Central memory CD8-positive, alpha-beta T cell (primary cell): ENCODE measurements at regions not wholly inside any gene's neighbourhood (a gene's known extent, or its start where the extent isn't known, plus 50 kb on each side); places are given as distances from the start of the nearest gene placed in this dataset.

Source experiments
- ATAC-seq: fragments of 150-1000 bp; cut with Tn5 transposase; replicated peaks from 2 replicates; pipeline ENCODE4 v1.10.0; 2022; ENCODE audit warnings: mild to moderate bottlenecking, moderate FRiP score, moderate number of reproducible peaks; ENCODE audit not compliant: poor library complexity, severe bottlenecking; ENCODE audit errors: extremely low read depth
- DNase-seq, 2 donors: peaks; one replicate each; pipeline ENCODE4 v3.0.0; 2021; ENCODE audit warnings: low spot score in 2 of 2
- H3K27ac Mint-ChIP-seq: one replicate; pipeline ENCODE4 v1.8.0; 2022; ENCODE audit warnings: low read depth, mild to moderate bottlenecking, moderate library complexity, mixed read lengths
- H3K27me3 Mint-ChIP-seq: one replicate; pipeline ENCODE4 v1.8.0; 2022; ENCODE audit warnings: mixed read lengths
- H3K36me3 Mint-ChIP-seq: one replicate; pipeline ENCODE4 v1.8.0; 2022; ENCODE audit warnings: mild to moderate bottlenecking, moderate library complexity, mixed read lengths; ENCODE audit not compliant: insufficient read depth
- H3K4me1 Mint-ChIP-seq: one replicate; pipeline ENCODE4 v1.8.0; 2022; ENCODE audit warnings: mixed read lengths
- H3K4me3 Mint-ChIP-seq: one replicate; pipeline ENCODE4 v1.8.0; 2022; ENCODE audit warnings: mild to moderate bottlenecking, moderate library complexity, mixed read lengths
- H3K9me3 Mint-ChIP-seq: one replicate; pipeline ENCODE4 v1.8.0; 2022; ENCODE audit warnings: mixed read lengths

DNA sequence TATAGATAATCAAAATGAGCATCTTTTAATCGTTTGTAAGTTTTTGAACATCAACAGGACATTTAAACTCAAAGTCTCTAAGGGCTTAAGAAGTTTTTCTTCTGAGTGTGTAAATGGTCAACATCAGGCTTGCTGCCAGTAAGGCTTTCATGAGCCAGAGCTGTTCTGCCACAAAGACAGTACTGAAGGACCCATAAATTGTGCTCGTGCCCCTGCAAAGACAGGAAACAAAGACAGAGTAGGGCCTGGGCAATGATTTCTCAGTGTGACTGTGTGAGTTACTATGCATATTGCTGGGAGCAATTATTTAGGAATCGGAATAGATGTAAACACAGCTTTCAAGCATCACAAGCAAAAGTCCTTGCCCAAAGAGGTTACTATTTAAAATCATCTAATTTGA, 300.0 kb downstream of the IDS start:
- no peaks in the 10 kb centered on the region for H3K36me3 Mint-ChIP-seq
- no peak for DNase-seq
- peaks cover 11% of the 10 kb centered on the region for H3K27me3 Mint-ChIP-seq
- no peaks in the 10 kb centered on the region for H3K9me3 Mint-ChIP-seq
- no peak for ATAC-seq
- H3K4me3 Mint-ChIP-seq: no peak overlapping the region
- H3K4me1 Mint-ChIP-seq: no peaks in the 10 kb centered on the region
- H3K27ac Mint-ChIP-seq: no peak overlapping the region

DNA sequence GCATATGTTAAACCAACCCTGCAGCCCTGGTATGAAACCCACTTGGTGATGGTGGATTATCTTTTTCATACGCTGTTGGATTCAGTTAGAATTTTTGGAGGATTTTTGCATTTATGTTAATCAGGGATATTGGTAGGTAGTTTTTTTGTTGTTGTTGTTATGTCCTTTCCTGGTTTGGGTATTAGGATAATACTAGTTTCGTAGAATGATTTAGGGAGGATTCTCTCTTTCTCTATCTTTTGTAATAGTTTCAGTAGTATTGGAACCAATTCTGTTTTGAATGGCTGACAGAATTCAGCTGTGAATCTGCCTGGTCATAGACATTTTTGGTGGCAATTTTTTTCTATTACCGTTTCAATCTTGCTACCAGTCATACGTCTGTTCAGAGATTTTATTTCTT, 305.4 kb downstream of the IDS start:
- ATAC-seq (no peak), DNase-seq (no peak)
- Mint-ChIP-seq H3K27me3 (peaks cover 11% of the 10 kb centered on the region), H3K36me3 (no peaks in the 10 kb centered on the region), H3K9me3 (no peaks in the 10 kb centered on the region), H3K4me1 (no peaks in the 10 kb centered on the region), H3K4me3 (no peak overlapping the region), H3K27ac (no peak overlapping the region)

DNA sequence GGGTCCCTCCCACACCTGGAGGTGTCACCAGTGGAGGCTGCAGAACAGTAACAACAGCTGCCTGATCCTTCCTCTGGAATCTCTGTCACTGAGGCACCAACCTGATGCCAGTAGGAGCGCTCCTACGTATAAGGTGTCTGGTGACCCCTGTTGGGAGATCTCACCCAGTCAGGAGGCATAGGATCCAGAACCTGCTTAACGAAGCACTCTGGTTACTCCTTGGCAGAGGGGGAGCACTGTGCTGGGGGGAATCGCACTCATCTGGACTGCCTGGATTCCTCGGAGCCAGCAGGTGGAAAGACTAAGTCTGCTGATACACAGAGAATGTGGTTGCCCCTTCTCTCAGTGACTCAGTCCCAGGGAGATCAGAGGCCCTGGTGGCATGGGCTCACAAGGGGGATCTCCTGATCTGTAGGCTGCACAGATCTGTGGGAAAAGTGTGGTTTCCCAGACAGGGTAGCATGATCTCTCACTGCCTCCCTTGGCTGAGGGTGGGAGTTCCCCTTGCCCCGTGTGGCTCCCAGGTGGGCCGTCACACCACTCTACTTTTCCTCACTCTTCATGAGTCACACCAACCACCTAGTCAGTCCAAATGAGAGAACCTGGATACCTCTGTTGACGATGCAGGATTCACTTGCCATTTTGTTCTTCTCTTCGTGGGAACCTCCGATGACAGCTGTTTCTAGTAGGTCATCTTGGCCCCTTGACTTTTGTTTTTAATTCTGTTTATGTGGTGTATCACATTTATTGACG, 305.9 kb downstream of the IDS start:
- DNase-seq (no peak), ATAC-seq (no peak)
- H3K27ac Mint-ChIP-seq: no peak overlapping the region
- peaks cover 11% of the 10 kb centered on the region for H3K27me3 Mint-ChIP-seq
- H3K9me3 Mint-ChIP-seq: no peaks in the 10 kb centered on the region
- no peak overlapping the region for H3K4me3 Mint-ChIP-seq
- H3K4me1 Mint-ChIP-seq: no peaks in the 10 kb centered on the region
- H3K36me3 Mint-ChIP-seq: no peaks in the 10 kb centered on the region

DNA sequence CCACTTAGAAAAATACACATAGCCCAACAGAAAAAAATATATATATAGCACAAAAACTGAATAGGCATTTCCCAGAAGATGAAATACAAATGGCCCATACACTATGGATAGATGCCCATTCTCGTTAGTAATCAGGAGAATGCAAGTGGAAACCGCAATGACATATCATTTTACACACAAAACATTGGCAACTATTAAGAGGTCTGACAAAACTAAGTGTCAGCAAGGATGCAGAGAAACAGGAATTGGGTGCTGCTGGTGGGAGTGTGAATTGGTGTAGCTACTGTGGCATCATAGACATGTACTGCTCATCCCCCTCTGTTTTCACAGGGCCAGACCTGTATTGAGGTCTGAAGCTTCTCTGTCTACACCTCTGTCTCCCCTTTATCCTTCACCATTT, 320.0 kb downstream of the IDS start:
- no peaks in the 10 kb centered on the region for H3K36me3 Mint-ChIP-seq
- H3K9me3 Mint-ChIP-seq: no peaks in the 10 kb centered on the region
- H3K4me3 Mint-ChIP-seq: no peak overlapping the region
- H3K4me1 Mint-ChIP-seq: no peaks in the 10 kb centered on the region
- H3K27ac Mint-ChIP-seq: no peak overlapping the region
- DNase-seq: no peak
- H3K27me3 Mint-ChIP-seq: no peaks in the 10 kb centered on the region
- no peak for ATAC-seq

DNA sequence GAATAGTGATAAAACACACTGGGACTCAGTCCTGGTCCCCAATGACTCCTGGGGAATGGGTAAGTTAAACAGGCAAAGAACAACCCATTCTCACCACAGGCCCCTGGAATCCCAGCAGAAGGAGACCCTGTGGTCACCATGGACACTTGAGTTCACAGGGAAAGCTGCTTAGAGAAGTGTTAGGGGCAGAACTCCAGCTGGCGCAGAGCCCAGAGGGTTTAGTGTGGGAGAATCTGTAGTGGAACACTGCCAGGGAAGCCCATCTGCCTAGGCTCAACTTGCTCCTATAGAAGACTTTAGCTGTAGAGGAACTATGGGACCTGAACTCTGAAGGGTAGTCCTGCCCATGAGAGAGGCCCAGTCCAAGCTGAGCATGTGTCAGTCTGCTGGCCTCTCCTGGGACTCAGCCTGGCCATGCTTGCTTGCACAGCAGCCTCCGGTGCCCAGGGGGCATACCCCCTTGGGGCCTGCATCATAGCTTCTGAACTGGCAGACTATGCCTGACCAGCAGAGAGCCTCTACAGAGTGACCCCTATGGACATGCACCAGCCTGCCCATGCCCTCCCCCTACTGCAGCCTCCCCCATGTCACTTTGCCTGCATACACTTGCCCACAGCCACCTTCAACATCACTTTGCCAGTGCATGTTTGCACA, 343.5 kb downstream of the IDS start:
- Mint-ChIP-seq H3K36me3 (no peaks in the 10 kb centered on the region), H3K9me3 (no peaks in the 10 kb centered on the region), H3K27me3 (peaks cover 9% of the 10 kb centered on the region), H3K4me1 (no peaks in the 10 kb centered on the region), H3K4me3 (no peak overlapping the region), H3K27ac (no peak overlapping the region)
- DNase-seq (no peak), ATAC-seq (no peak)

DNA sequence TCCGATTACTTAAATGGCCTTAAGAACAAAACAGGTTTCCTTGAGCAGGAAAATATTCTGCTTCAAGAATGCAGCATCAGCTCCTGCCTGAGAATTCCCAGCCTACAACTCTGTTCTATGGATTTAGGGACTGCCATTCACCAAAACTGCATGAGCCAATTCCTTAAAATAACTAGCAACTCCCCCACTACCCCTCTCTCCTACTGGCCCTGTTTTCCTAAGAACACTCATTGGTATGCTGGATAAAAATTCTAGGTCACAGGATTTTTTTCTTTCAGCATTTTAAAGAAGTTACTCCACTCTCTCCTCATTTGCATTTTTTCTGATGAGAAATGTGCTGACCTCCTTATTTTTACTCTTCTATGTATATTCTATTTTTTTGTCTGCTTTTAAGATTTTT, 347.1 kb downstream of the IDS start:
- Mint-ChIP-seq H3K4me1 (no peaks in the 10 kb centered on the region), H3K27me3 (peaks cover 9% of the 10 kb centered on the region), H3K4me3 (no peak overlapping the region), H3K27ac (no peak overlapping the region), H3K36me3 (no peaks in the 10 kb centered on the region), H3K9me3 (no peaks in the 10 kb centered on the region)
- DNase-seq (no peak), ATAC-seq (no peak)

DNA sequence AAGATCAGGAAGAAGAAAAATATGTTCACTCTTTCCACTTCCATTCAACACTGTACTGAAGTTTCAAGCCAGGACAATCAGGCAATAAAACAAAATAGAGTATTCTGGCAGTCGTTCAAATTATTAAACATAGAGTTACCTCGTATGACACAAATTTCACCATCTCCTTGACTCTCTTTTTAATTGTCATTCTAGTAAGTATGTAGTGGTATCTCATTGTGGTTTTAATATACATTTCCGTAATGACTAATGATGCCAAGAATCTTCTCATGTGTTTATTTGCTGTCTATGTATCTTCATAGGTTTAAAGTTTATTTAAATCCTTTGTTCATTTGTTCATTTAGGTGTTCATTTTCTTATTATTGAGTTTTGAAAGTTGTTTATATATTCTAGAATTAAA, 352.2 kb downstream of the IDS start:
- H3K27ac Mint-ChIP-seq: no peak overlapping the region
- H3K9me3 Mint-ChIP-seq: no peaks in the 10 kb centered on the region
- ATAC-seq: no peak
- DNase-seq: no peak
- no peak overlapping the region for H3K4me3 Mint-ChIP-seq
- H3K36me3 Mint-ChIP-seq: no peaks in the 10 kb centered on the region
- no peaks in the 10 kb centered on the region for H3K4me1 Mint-ChIP-seq
- H3K27me3 Mint-ChIP-seq: no peaks in the 10 kb centered on the region

DNA sequence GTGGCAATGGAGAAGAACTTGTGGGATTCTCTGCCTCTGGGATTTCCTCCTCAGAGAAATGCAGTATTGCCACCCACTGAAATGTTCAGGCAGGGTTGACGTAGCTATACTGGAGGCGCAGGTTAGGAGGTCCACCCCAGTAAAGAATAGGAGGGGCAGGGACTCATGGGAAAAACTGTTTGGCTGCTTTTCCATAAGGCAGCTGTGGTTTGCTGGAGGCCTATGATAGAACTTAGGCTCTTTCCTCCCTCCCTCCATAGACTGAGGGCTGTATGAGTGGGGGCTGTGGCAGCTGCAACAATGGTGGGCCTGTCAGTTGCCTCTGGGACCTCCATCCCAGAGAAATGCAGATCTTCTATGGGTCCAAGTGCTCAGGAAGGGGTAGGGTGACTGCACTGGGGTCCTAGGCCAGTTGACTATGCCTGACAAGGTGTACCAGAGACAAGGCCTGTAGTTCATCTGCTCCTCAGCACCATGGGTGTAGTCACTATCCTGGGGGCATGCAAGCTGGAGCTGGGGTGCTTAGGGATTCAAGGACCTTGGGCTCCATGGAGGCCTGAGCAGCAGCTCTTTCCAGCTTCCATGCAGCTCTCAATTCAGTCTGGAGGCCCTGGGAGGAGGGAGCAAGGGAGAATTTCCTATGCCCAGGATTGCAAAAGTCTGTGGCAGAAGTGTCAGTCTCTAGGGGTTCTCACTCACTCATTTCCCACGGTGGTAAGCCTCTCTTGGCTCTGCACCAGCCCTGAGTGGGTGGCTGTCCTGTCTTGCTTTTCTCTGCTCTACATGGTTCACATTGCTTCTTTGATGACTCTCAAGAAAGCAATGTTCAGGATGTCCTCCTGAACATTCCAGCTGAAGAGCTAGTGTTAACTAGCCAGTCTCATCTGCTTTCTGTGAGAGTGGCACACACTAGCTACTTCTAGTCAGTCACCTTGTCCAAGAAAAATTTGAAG, 353.0 kb downstream of the IDS start:
- no peak overlapping the region for H3K4me3 Mint-ChIP-seq
- H3K36me3 Mint-ChIP-seq: no peaks in the 10 kb centered on the region
- no peaks in the 10 kb centered on the region for H3K4me1 Mint-ChIP-seq
- no peak for DNase-seq
- H3K27ac Mint-ChIP-seq: no peak overlapping the region
- H3K9me3 Mint-ChIP-seq: no peaks in the 10 kb centered on the region
- no peaks in the 10 kb centered on the region for H3K27me3 Mint-ChIP-seq
- no peak for ATAC-seq

DNA sequence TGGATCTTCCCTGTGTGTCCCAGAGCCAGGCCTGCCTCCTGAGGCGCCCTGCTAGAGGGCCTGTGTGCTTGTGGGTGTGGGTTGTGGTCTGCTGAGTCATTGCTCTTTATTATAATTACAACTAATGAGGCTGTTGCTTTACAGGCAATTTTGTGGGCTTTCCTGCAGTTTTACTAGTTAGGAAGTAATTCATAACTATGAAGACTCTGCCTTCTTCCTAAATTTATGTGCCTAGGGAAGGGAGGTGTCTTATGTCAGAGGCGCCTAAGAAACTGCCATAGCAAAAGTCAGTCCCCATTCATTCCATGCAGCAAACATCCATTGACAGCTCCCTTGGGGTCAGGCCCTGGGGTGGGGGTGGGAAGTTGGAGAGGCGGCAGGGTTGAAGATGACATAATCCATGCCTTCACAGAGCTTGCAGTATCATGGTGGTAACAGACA, 359.2 kb downstream of the IDS start:
- no peak overlapping the region for H3K4me3 Mint-ChIP-seq
- H3K9me3 Mint-ChIP-seq: no peaks in the 10 kb centered on the region
- H3K36me3 Mint-ChIP-seq: no peaks in the 10 kb centered on the region
- no peaks in the 10 kb centered on the region for H3K4me1 Mint-ChIP-seq
- ATAC-seq: no peak
- H3K27me3 Mint-ChIP-seq: no peaks in the 10 kb centered on the region
- no peak for DNase-seq
- H3K27ac Mint-ChIP-seq: no peak overlapping the region

DNA sequence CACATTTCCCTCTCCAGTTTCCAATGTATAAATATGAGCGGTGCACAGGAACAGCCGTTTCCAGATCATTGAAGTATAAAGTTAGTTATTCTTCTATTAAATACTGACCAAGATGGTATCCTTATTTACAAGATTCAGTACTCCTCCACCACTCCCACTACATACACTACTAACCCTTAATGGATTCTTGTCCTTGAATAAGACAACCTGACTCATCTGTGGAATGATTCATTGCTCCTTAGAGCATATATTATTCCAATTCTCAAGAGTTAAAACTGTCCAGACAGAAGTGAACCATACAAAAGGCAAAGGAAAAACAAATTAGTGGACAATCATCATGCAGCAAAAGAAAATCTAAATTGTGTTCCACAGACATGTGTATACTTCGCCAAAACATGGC, 373.3 kb downstream of the IDS start:
- no peaks in the 10 kb centered on the region for H3K4me1 Mint-ChIP-seq
- no peaks in the 10 kb centered on the region for H3K27me3 Mint-ChIP-seq
- DNase-seq: no peak
- no peak overlapping the region for H3K4me3 Mint-ChIP-seq
- H3K27ac Mint-ChIP-seq: no peak overlapping the region
- ATAC-seq: no peak
- H3K9me3 Mint-ChIP-seq: peaks cover 5% of the 10 kb centered on the region
- H3K36me3 Mint-ChIP-seq: no peaks in the 10 kb centered on the region

DNA sequence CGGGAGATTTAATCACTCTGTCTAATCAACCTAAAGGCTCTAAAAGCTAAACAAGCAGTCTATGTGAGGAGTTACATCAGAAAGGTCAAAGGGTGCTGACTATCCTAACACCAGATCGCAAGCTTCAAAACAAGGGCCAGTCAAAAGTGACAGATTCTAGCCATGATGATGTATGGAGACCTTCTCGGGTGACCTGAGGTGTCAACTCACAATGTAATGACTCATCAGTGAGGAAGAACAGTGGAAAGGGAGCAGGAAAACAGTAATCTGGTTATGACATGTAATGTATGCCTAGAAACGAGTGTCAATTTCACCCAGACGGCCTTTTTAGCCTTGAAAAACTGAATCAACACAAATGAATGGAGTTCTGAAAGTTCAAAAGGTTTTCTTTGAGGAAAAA, 375.3 kb downstream of the IDS start:
- H3K36me3 Mint-ChIP-seq: no peaks in the 10 kb centered on the region
- H3K4me1 Mint-ChIP-seq: no peaks in the 10 kb centered on the region
- DNase-seq (no peak), ATAC-seq (no peak)
- H3K27ac Mint-ChIP-seq: no peak overlapping the region
- H3K4me3 Mint-ChIP-seq: no peak overlapping the region
- H3K9me3 Mint-ChIP-seq: peaks cover 5% of the 10 kb centered on the region
- H3K27me3 Mint-ChIP-seq: no peaks in the 10 kb centered on the region

DNA sequence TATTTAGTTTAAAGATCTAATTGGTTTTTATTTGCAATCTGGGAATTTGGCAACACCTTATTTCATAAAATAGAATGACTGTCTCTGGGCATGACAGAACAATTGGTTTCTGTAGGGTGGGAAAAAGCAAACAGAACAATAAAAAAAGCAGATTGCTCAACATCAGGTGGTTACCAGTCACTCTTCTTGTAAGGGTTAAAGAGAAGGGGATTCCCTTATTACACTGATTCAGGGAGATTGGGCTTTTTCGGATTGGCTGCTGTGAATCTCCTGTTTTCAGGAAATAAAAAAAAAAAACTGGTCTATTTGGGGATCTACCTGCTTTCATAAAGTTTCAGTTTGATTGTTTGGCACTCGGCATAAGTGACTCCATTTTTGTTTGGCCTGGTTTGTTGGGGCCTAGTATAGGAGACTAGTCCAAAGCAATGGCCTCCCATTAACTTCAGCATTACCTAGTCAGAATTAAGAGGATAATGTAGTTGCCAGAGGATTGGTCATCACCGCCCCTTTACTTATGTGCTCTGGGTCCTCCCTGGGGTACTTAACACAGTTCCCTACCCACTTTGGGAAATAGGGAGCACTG, 380.5 kb downstream of the IDS start:
- no peak for ATAC-seq
- Mint-ChIP-seq H3K36me3 (no peaks in the 10 kb centered on the region), H3K9me3 (peaks cover 5% of the 10 kb centered on the region), H3K4me1 (no peaks in the 10 kb centered on the region), H3K27ac (no peak overlapping the region), H3K4me3 (no peak overlapping the region), H3K27me3 (no peaks in the 10 kb centered on the region)
- DNase-seq: no peak
